Neural progenitor cell (in vitro differentiated cells): ENCODE measurements at regions not wholly inside any gene's neighbourhood (a gene's known extent, or its start where the extent isn't known, plus 50 kb on each side); places are given as distances from the start of the nearest gene placed in this dataset.

Experiments
- CTCF ChIP-seq: fragments of 200-600 bp; sonication (generic); IDR thresholded peaks from 2 replicates; pipeline ENCODE4 v1.5.1; 2017; ENCODE audit warnings: antibody characterized with exemption, mild to moderate bottlenecking
- EZH2 ChIP-seq: fragments of 200-600 bp; sonication (generic); IDR thresholded peaks from 2 replicates; pipeline ENCODE4 v1.6.1; 2017; ENCODE audit warnings: antibody characterized with exemption, mild to moderate bottlenecking, moderate library complexity
- EZH2phosphoT487 ChIP-seq: fragments of 200-600 bp; sonication (generic); IDR thresholded peaks from 2 replicates; pipeline ENCODE4 v1.6.1; 2017; ENCODE audit warnings: antibody characterized with exemption

- no peak for TF ChIP-seq EZH2phosphoT487
- no peak for TF ChIP-seq CTCF
- TF ChIP-seq EZH2: no peak
Measured at GRCh38 chr3:77939726-77940125, 899.8 kb downstream of the ROBO2 start.
